GM12878 (cell line): ENCODE measurements at regions not wholly inside any gene's neighbourhood (a gene's known extent, or its start where the extent isn't known, plus 50 kb on each side); places are given as distances from the start of the nearest gene placed in this dataset.

ENCODE experiments used
- ATAC-seq: fragments of 200-7000 bp; cut with Tn5 transposase; 3 replicates; pipeline ENCODE4 v1.9.1; 2020; ENCODE audit warnings: mild to moderate bottlenecking, moderate library complexity
- BruUV-seq: library from RNA; stranded (reverse); fragments of 400-500 nt; replicated peaks from 2 replicates; lab custom pipeline; 2021; lab: Mats Ljungman, UMichigan
- CTCF ChIA-PET: fragments of 300-600 bp; sonication (Branson Sonifier 250); formaldehyde crosslinking; extraction: SDS; loops from one replicate; lab custom pipeline; 2021; ENCODE audit warnings: inconsistent platforms; lab: Yijun Ruan, JAX
- POLR2A ChIA-PET: fragments of 350-600 bp; formaldehyde crosslinking; extraction: SDS; loops from one replicate; lab custom pipeline; 2021; ENCODE audit warnings: inconsistent platforms; lab: Charles Lee
- RAD21 ChIA-PET: fragments of 300-600 bp; sonication (Branson Sonifier 250); formaldehyde crosslinking; loops from one replicate; lab custom pipeline; 2023; ENCODE audit warnings: antibody characterized with exemption; ENCODE audit not compliant: unreplicated experiment; lab: Charles Lee
- SMC1A ChIA-PET: fragments of 300-600 bp; sonication (Branson Sonifier 250); formaldehyde crosslinking; loops from one replicate; lab custom pipeline; 2023; ENCODE audit not compliant: unreplicated experiment, uncharacterized antibody; lab: Charles Lee
- DNase-seq: peaks from one replicate; pipeline ENCODE4 v3.0.0-alpha.2; 2011; ENCODE audit warnings: low read depth, low spot score
- FAIRE-seq: peaks from 3 replicates; lab custom pipeline; 2011; peaks lifted over from hg19 to GRCh38; lab: Jason Lieb, UNC
- H2AFZ ChIP-seq: 2 replicates; pipeline ENCODE4 v1.6.0; 2011; ENCODE audit warnings: low read depth, low read length, control low read depth; ENCODE audit not compliant: control insufficient read depth
- H3K27ac ChIP-seq: 2 replicates; pipeline ENCODE4 v1.5.1; 2011; ENCODE audit warnings: control low read depth; ENCODE audit not compliant: control insufficient read depth, insufficient read depth
- H3K27me3 ChIP-seq, 2 experiments: replicated peaks in 1 of 2; 2 replicates each; pipeline versions ENCODE4 v1.6.0 to v1.6.1; 2011; ENCODE audit warnings: low read length in 1 of 2; ENCODE audit not compliant: control insufficient read depth in 2 of 2, insufficient read depth in 2 of 2
- H3K36me3 ChIP-seq, 2 experiments: 2 replicates each; pipeline ENCODE4 v1.5.1; 2011; ENCODE audit warnings: low read length in 1 of 2; ENCODE audit not compliant: control insufficient read depth in 2 of 2, insufficient read depth in 2 of 2
- H3K4me1 ChIP-seq: 2 replicates; pipeline ENCODE4 v1.6.1; 2011; ENCODE audit warnings: mild to moderate bottlenecking, low read length, moderate library complexity, mixed read lengths; ENCODE audit not compliant: control insufficient read depth, insufficient read depth
- H3K4me2 ChIP-seq: 2 replicates; pipeline ENCODE4 v1.6.0; 2011; ENCODE audit warnings: control low read depth; ENCODE audit not compliant: control insufficient read depth, insufficient read depth
- H3K4me3 ChIP-seq: fragments of 200-600 bp; sonication (generic); 2 replicates; pipeline ENCODE4 v1.5.1; 2016
- H3K79me2 ChIP-seq: 2 replicates; pipeline ENCODE4 v1.6.0; 2011; ENCODE audit warnings: low read length; ENCODE audit not compliant: control insufficient read depth, insufficient read depth
- H3K9ac ChIP-seq: 2 replicates; pipeline ENCODE4 v1.8.0; 2011; ENCODE audit warnings: low read length, control low read depth, mixed read lengths; ENCODE audit not compliant: control insufficient read depth, insufficient read depth
- H3K9me3 ChIP-seq: replicated peaks from 3 replicates; pipeline ENCODE4 v1.5.1; 2011; ENCODE audit warnings: mild to moderate bottlenecking, low read length; ENCODE audit not compliant: control insufficient read depth, insufficient read depth
- H4K20me1 ChIP-seq: 2 replicates; pipeline ENCODE4 v1.6.0; 2011; ENCODE audit not compliant: control insufficient read depth, insufficient read depth
- CEBPB ChIP-seq, 2 experiments: fragments of 150-350 bp in 1 of 2; IDR thresholded peaks; 2 replicates each; pipeline ENCODE4 v1.6.1; 2012 to 2014; ENCODE audit warnings: low read depth in 2 of 2, low read length in 2 of 2, borderline replicate concordance in 1 of 2, inconsistent platforms in 1 of 2
- CHD1 ChIP-seq: IDR thresholded peaks from 2 replicates; pipeline ENCODE4 v1.6.1; 2012; ENCODE audit warnings: low read depth, low read length, improper control_type of control experiment
- IKZF1 ChIP-seq: fragments of 450-650 bp; conservative IDR thresholded peaks from 2 replicates; pipeline ENCODE4 v1.6.1; 2017; ENCODE audit warnings: antibody characterized with exemption, mild to moderate bottlenecking
- JUND ChIP-seq: IDR thresholded peaks from 2 replicates; pipeline ENCODE4 v1.6.1; 2012; ENCODE audit warnings: low read depth, mild to moderate bottlenecking, low read length, improper control_type of control experiment, moderate library complexity
- MYB ChIP-seq: fragments of 150-350 bp; IDR thresholded peaks from 2 replicates; pipeline ENCODE4 v1.6.1; 2014; ENCODE audit warnings: mild to moderate bottlenecking, low read depth, low read length, borderline replicate concordance
- NKRF ChIP-seq: fragments of 450-650 bp; conservative IDR thresholded peaks from 2 replicates; pipeline ENCODE4 v1.6.1; 2017; ENCODE audit warnings: mild to moderate bottlenecking, moderate library complexity
- NR2C1 ChIP-seq: fragments of 450-650 bp; IDR thresholded peaks from 2 replicates; pipeline ENCODE4 v1.6.1; 2017; ENCODE audit warnings: antibody characterized with exemption, mild to moderate bottlenecking, moderate library complexity
- TCF3 ChIP-seq: IDR thresholded peaks from 2 replicates; pipeline ENCODE4 v1.6.1; 2012; ENCODE audit warnings: low read depth, mild to moderate bottlenecking, low read length, borderline replicate concordance; ENCODE audit not compliant: insufficient read depth
- WGBS: methylation state at CpG from one replicate; pipeline ENCODE4 v1.1.6; 2016; ENCODE audit warnings: low lambda C conversion rate; ENCODE audit not compliant: insufficient replicate concordance, insufficient coverage; ENCODE audit errors: missing lambda C conversion rate; 5-methylcytosine and 5-hydroxymethylcytosine counted together
- in situ Hi-C: fragments of 300-500 bp; cut with MboI; formaldehyde crosslinking; loops from 9 replicates; pipeline ENCODE4 v1.14.3; 2018; ENCODE audit warnings: mixed read lengths
- intact Hi-C: fragments of 100-400 bp; cut with micrococcal nuclease; formaldehyde crosslinking; loops from one replicate; pipeline ENCODE4 v1.14.2; 2022; ENCODE audit not compliant: unreplicated experiment

GRCh38 chr12:81896771-81897170, 137.6 kb upstream of the PPFIA2 start:
- ChIA-PET CTCF (no interaction called here), RAD21 (no interaction called here)
- no peak overlapping the region for H3K4me2 ChIP-seq
- FAIRE-seq: no peak
- TF ChIP-seq TCF3 (no peak), IKZF1 (no peak), NR2C1 (no peak)
- TF ChIP-seq, all 136 proteins: peak for 0
- Histone ChIP-seq H3K27ac (no peak overlapping the region), H3K9me3 (no peaks in the 10 kb centered on the region), H3K4me1 (no peaks in the 10 kb centered on the region), H2AFZ (no peak overlapping the region), H3K27me3 (no peaks in the 10 kb centered on the region), H3K4me3 (no peak overlapping the region), H3K79me2 (no peaks in the 10 kb centered on the region), H3K9ac (no peak overlapping the region), H4K20me1 (no peaks in the 10 kb centered on the region), H3K36me3 (no peaks in the 10 kb centered on the region)
- 30% methylated on average over 9 of the region's 9 CpGs for WGBS
- no TSS peak for BruUV-seq
- intact Hi-C loops (no loop called here), in situ Hi-C loops (no loop called here)
- ChIA-PET SMC1A (no interaction called here), POLR2A (no interaction called here)
- ATAC-seq (no peak), DNase-seq (no peak)

GRCh38 chr12:81888961-81889360, 129.8 kb upstream of the PPFIA2 start:
- Histone ChIP-seq H2AFZ (no peak overlapping the region), H3K4me1 (no peaks in the 10 kb centered on the region), H3K9me3 (no peaks in the 10 kb centered on the region), H3K4me2 (no peak overlapping the region), H3K9ac (no peak overlapping the region), H4K20me1 (no peaks in the 10 kb centered on the region), H3K4me3 (no peak overlapping the region)
- FAIRE-seq: no peak
- ChIA-PET POLR2A (no interaction called here), RAD21 (no interaction called here), CTCF (no interaction called here), SMC1A (interaction anchor here (1.1 kb wide), 1 partner anchor 27 kb away, joined by 3 read pairs; no protein-coding TSS in a partner anchor)
- no peak for ATAC-seq
- no TSS peak for BruUV-seq
- no peak for DNase-seq
- no peak for TF ChIP-seq NR2C1
- no peak for TF ChIP-seq JUND
- no peak for TF ChIP-seq MYB
- TF ChIP-seq CEBPB (IDR thresholded peaks at IDR 0.05; ENCODE audit: borderline replicate concordance in 1 of 2, low read depth in 2 of 2, low read length in 2 of 2): no peak
- no peak for TF ChIP-seq NKRF
- no peak for TF ChIP-seq CHD1
- TF ChIP-seq, all 136 proteins: peak for 0
- Histone ChIP-seq H3K79me2 (no peaks in the 10 kb centered on the region), H3K27ac (no peak overlapping the region), H3K36me3 (no peaks in the 10 kb centered on the region), H3K27me3 (no peaks in the 10 kb centered on the region)
- intact Hi-C loops (no loop called here), in situ Hi-C loops (no loop called here)
